PFSK-1 (cell line): ENCODE measurements at regions not wholly inside any gene's neighbourhood (a gene's known extent, or its start where the extent isn't known, plus 50 kb on each side); places are given as distances from the start of the nearest gene placed in this dataset.

Experiments used
- FOXP2 ChIP-seq: optimal IDR thresholded peaks from 2 replicates; pipeline ENCODE3; 2011; ENCODE audit warnings: borderline replicate concordance, control low read depth, inconsistent platforms; ENCODE audit not compliant: insufficient read depth; ENCODE audit errors: extremely low read length, extremely low read depth
- POLR2AphosphoS5 ChIP-seq: IDR thresholded peaks from 2 replicates; pipeline ENCODE4 v1.6.1; 2012; ENCODE audit warnings: low read depth, mild to moderate bottlenecking, control low read depth, low read length, moderate library complexity
- REST ChIP-seq, 2 experiments: IDR thresholded peaks; 2 replicates each; pipeline versions ENCODE4 v1.6.1 to v1.8.0; 2011 to 2012; ENCODE audit warnings: low read depth in 2 of 2, low read length in 2 of 2, control low read depth in 1 of 2, inconsistent platforms in 1 of 2, mild to moderate bottlenecking in 1 of 2, moderate library complexity in 1 of 2; ENCODE audit not compliant: insufficient read depth in 1 of 2
- SIN3A ChIP-seq: IDR thresholded peaks from 2 replicates; pipeline ENCODE4 v1.6.1; 2012; ENCODE audit warnings: mild to moderate bottlenecking, low read length, moderate library complexity, borderline replicate concordance; ENCODE audit not compliant: insufficient read depth
- TAF1 ChIP-seq: IDR thresholded peaks from 2 replicates; pipeline ENCODE4 v1.6.1; 2012; ENCODE audit warnings: low read length, control low read depth, borderline replicate concordance; ENCODE audit not compliant: insufficient read depth

- no peak for TF ChIP-seq FOXP2
- no peak for TF ChIP-seq SIN3A
- TF ChIP-seq REST (IDR thresholded peaks at IDR 0.05; ENCODE audit: insufficient read depth in 1 of 2, low read depth in 2 of 2, low read length in 2 of 2) = no peak
Measured at GRCh38 chr6:11423667-11424066, 113.9 kb upstream of the TMEM170B start.

- TF ChIP-seq FOXP2 (no peak), POLR2AphosphoS5 (no peak), REST (IDR thresholded peaks at IDR 0.05; ENCODE audit: insufficient read depth in 1 of 2, low read depth in 2 of 2, low read length in 2 of 2) (no peak), TAF1 (no peak), SIN3A (no peak)
Measured at GRCh38 chr6:11423072-11423471, 114.5 kb upstream of the TMEM170B start.

DNA sequence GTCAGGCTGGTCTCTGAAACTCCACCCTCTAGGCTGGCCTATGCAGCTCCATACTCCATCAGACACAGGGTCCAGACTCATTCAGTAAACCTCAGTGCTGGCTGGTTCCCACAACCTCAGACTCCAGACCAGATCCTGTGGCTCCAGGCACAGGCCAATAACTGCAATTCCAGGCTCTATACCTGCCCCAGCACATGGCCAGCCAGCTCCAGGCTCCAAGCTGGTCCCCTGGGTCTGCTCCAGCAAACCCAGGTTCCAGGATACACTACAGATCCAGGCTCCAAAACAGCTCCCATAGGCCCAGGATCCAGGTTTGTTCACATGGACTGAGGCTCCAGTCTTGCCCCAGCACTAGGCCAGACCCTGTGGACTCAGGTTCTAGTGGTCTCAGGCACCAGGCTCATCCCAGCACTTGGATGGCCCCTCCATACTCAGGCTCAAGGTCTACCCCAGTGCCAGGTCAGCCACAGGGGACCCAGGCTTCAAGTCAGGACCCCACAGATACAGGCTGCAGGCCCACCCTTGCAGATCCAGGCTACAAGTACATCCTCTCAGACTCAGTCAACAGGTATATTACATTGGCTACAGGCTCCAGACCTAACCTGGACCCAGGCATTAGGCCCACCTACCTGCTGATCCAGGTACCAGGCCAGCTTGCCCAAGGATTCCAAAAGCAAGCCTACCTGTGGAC is 117.6 kb upstream of the TMEM170B start:
- TF ChIP-seq POLR2AphosphoS5 (no peak), TAF1 (no peak), SIN3A (no peak), REST (IDR thresholded peaks at IDR 0.05; ENCODE audit: insufficient read depth in 1 of 2, low read depth in 2 of 2, low read length in 2 of 2) (no peak), FOXP2 (no peak)

DNA sequence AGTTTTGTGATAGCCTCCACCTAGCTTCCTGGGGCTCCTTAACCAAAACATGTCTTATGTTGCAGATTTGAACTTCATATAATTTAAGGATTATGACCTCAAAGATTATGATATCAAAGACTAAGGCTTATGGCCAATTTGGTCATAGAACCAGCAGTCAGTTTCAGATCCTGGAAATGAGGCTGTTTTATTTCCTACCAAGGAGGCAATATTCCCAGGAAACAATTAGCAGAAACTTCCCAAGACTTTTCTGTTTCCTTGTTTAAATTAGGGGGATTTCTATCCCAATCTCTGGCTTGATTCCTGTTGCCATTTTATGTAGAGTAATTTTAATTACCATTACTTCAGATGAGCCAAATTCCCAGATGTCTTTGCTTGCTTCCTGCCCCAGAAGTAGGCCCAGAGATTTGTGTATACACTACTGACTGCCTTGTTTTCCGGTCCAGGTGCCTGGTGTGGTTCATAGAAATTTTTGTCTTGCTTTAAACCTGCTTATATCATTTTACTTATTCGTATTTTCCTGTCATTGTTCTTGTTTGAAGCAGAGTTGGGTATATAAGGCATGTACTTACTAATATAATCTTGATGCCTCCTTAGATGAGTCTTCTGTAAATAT is 119.2 kb upstream of the TMEM170B start:
- TF ChIP-seq SIN3A = no peak

- no peak for TF ChIP-seq FOXP2
- no peak for TF ChIP-seq REST (IDR thresholded peaks at IDR 0.05; ENCODE audit: insufficient read depth in 1 of 2, low read depth in 2 of 2, low read length in 2 of 2)
- TF ChIP-seq TAF1 = no peak
- no peak for TF ChIP-seq POLR2AphosphoS5
- no peak for TF ChIP-seq SIN3A
Measured at GRCh38 chr6:11416936-11417576, 120.5 kb upstream of the TMEM170B start.
